ENCODE measurements at regions not wholly inside any gene's neighbourhood (a gene's known extent, or its start where the extent isn't known, plus 50 kb on each side); places are given as distances from the start of the nearest gene placed in this dataset.
A peak's percentile ranks its signal among the peaks of the same experiment; 100 is the strongest.

- no peak for DNase-seq
- TF ChIP-seq POLR2A (IDR thresholded peaks at IDR 0.05) (no peak), CTCF (IDR thresholded peaks at IDR 0.05) (no peak)
- Histone ChIP-seq H3K36me3 (ENCODE audit: low read depth, missing control alignments) (no peaks in the 10 kb centered on the region), H3K9me3 (no peaks in the 10 kb centered on the region), H3K27me3 (no peaks in the 10 kb centered on the region), H3K4me1 (peaks cover 23% of the 10 kb centered on the region), H3K27ac (no peak overlapping the region), H3K4me3 (no peak overlapping the region)
- WGBS, 2 donors = 46 to 62% methylated on average over 2 of the region's 2 CpGs
- intact Hi-C loops (cut with DNase I; ENCODE audit: low total_unique reads) = no loop called here
These were observed 394.9 kb upstream of the TRIB2 start for GRCh38 chr2:12321886-12322285.

GRCh38 chr2:12325806-12326205, 390.9 kb upstream of the TRIB2 start:
- Histone ChIP-seq H3K27ac (no peak overlapping the region), H3K4me1 (peaks cover 12% of the 10 kb centered on the region), H3K27me3 (no peaks in the 10 kb centered on the region), H3K36me3 (ENCODE audit: low read depth, missing control alignments) (no peaks in the 10 kb centered on the region), H3K9me3 (no peaks in the 10 kb centered on the region), H3K4me3 (no peak overlapping the region)
- DNase-seq = peak; percentile 72
- no peak for TF ChIP-seq CTCF (IDR thresholded peaks at IDR 0.05)
- TF ChIP-seq POLR2A (IDR thresholded peaks at IDR 0.05) = no peak
- intact Hi-C loops (cut with DNase I; ENCODE audit: low total_unique reads) = no loop called here
- WGBS, 2 donors = 72 to 75% methylated on average over 9 of the region's 9 CpGs

GRCh38 chr2:12326449-12327190, 390.1 kb upstream of the TRIB2 start:
- no peaks in the 10 kb centered on the region for H3K36me3 ChIP-seq (ENCODE audit: low read depth, missing control alignments)
- H3K27me3 ChIP-seq = no peaks in the 10 kb centered on the region
- intact Hi-C loops (cut with DNase I; ENCODE audit: low total_unique reads) = no loop called here
- H3K27ac ChIP-seq = no peak overlapping the region
- H3K4me3 ChIP-seq = no peak overlapping the region
- no peaks in the 10 kb centered on the region for H3K9me3 ChIP-seq
- 91 to 95% methylated on average over 12 of the region's 12 CpGs for WGBS, 2 donors
- no peak for DNase-seq
- peaks cover 4% of the 10 kb centered on the region for H3K4me1 ChIP-seq
- TF ChIP-seq POLR2A (IDR thresholded peaks at IDR 0.05) (no peak), CTCF (IDR thresholded peaks at IDR 0.05) (no peak)

- 91 to 99% methylated on average over 3 of the region's 3 CpGs for WGBS, 2 donors
- DNase-seq = no peak
- H3K4me1 ChIP-seq = no peaks in the 10 kb centered on the region
- H3K27me3 ChIP-seq = no peaks in the 10 kb centered on the region
- H3K27ac ChIP-seq = no peak overlapping the region
- no peaks in the 10 kb centered on the region for H3K9me3 ChIP-seq
- TF ChIP-seq CTCF (IDR thresholded peaks at IDR 0.05) (no peak), POLR2A (IDR thresholded peaks at IDR 0.05) (no peak)
- intact Hi-C loops (cut with DNase I; ENCODE audit: low total_unique reads) = no loop called here
- no peaks in the 10 kb centered on the region for H3K36me3 ChIP-seq (ENCODE audit: low read depth, missing control alignments)
- H3K4me3 ChIP-seq = no peak overlapping the region
These were observed 385.8 kb upstream of the TRIB2 start for GRCh38 chr2:12330916-12331315.

- intact Hi-C loops (cut with DNase I; ENCODE audit: low total_unique reads) = no loop called here
- WGBS, 2 donors = 90 to 95% methylated on average over 2 of the region's 2 CpGs
- Histone ChIP-seq H3K4me1 (no peaks in the 10 kb centered on the region), H3K4me3 (no peak overlapping the region), H3K36me3 (ENCODE audit: low read depth, missing control alignments) (no peaks in the 10 kb centered on the region), H3K27me3 (no peaks in the 10 kb centered on the region), H3K27ac (no peak overlapping the region), H3K9me3 (no peaks in the 10 kb centered on the region)
- TF ChIP-seq CTCF (IDR thresholded peaks at IDR 0.05) (no peak), POLR2A (IDR thresholded peaks at IDR 0.05) (no peak)
- no peak for DNase-seq
These were observed 385.0 kb upstream of the TRIB2 start for GRCh38 chr2:12331698-12332097.
